ENCODE measurements at regions not wholly inside any gene's neighbourhood (a gene's known extent, or its start where the extent isn't known, plus 50 kb on each side); places are given as distances from the start of the nearest gene placed in this dataset.
"Not testable (repeated sequence)": the region's sequence is repeated elsewhere in the genome, so short reads cannot be mapped to it uniquely, and the experiment has no call there.

GRCh38 chr2:47964277-47964676, 58.0 kb upstream of the FBXO11 start:
- ATAC-seq (ENCODE audit: low read depth in 2 of 2) (no peak), DNase-seq (no peak)
- no peak overlapping the region for H3K4me3 Mint-ChIP-seq
- H3K36me3 Mint-ChIP-seq, result peaks cover 0 to 7% of the 10 kb centered on the region in 2 donors
- no peak overlapping the region for H3K27ac Mint-ChIP-seq
- peaks cover 16 to 38% (median 34%) of the 10 kb centered on the region in 3 donors for H3K27me3 Mint-ChIP-seq
- H3K9me3 Mint-ChIP-seq, result peaks cover 4 to 18% (median 10%) of the 10 kb centered on the region in 7 donors
- no peaks in the 10 kb centered on the region for H3K4me1 Mint-ChIP-seq

GRCh38 chr2:47964722-47965434, 58.6 kb upstream of the FBXO11 start:
- Mint-ChIP-seq H3K36me3 (peaks cover 0 to 7% of the 10 kb centered on the region in 2 donors), H3K27ac (no peak overlapping the region), H3K4me3 (no peak overlapping the region), H3K4me1 (no peaks in the 10 kb centered on the region), H3K27me3 (peaks cover 16 to 38% (median 34%) of the 10 kb centered on the region in 3 donors), H3K9me3 (peaks cover 4 to 18% (median 10%) of the 10 kb centered on the region in 7 donors)
- no peak for DNase-seq
- no peak for ATAC-seq (ENCODE audit: low read depth in 2 of 2)

- H3K27me3 Mint-ChIP-seq, result peaks cover 21 to 39% (median 27%) of the 10 kb centered on the region in 3 donors
- not testable (repeated sequence) for H3K9me3 Mint-ChIP-seq
Measured at GRCh38 chr2:47976728-47977127, 70.4 kb upstream of the FBXO11 start.

DNA sequence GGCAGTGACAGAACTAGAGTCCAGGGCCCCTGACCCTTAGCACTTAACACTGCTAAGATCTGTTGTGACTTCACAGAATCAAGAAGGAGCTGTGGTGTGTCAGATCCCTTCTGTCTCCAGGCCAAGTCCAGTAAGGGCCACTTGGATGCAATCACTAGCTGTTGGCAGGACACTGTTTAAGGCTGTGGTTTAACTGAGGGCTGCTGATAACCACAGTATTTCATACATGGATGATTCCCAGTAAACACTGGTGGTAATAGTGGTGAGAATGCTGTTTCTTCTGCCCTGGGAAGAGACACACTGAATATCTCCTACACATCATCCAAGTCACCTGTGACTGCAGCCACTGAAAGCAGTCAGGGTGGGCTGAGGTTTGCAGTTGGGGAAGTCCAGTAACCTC, 77.7 kb upstream of the FBXO11 start:
- peaks cover 0 to 10% (median 9%) of the 10 kb centered on the region in 3 donors for H3K4me1 Mint-ChIP-seq
- H3K4me3 Mint-ChIP-seq, result no peak overlapping the region
- no peaks in the 10 kb centered on the region for H3K36me3 Mint-ChIP-seq
- ATAC-seq (ENCODE audit: low read depth in 2 of 2) (no peak), DNase-seq (no peak)
- no peaks in the 10 kb centered on the region for H3K27me3 Mint-ChIP-seq
- peaks cover 0 to 13% (median 4%) of the 10 kb centered on the region in 7 donors for H3K9me3 Mint-ChIP-seq
- H3K27ac Mint-ChIP-seq, result no peak overlapping the region

More at GRCh38 chr2:47976728-47977127, 70.4 kb upstream of the FBXO11 start:
- ATAC-seq (ENCODE audit: low read depth in 2 of 2); H3K4me3 Mint-ChIP-seq; DNase-seq; H3K36me3 Mint-ChIP-seq; H3K4me1 Mint-ChIP-seq: not testable (repeated sequence)
- peak overlapping the region in 1 of 6 donors; percentile 68 for H3K27ac Mint-ChIP-seq

GRCh38 chr2:47990503-47990902, 84.2 kb upstream of the FBXO11 start:
- H3K9me3 Mint-ChIP-seq, result peaks cover 0 to 12% (median 3%) of the 10 kb centered on the region in 7 donors
- H3K27me3 Mint-ChIP-seq, result peaks cover 5 to 6% (median 6%) of the 10 kb centered on the region in 3 donors
- no peak for DNase-seq
- ATAC-seq (ENCODE audit: low read depth in 2 of 2), result no peak
- H3K4me1 Mint-ChIP-seq, result no peaks in the 10 kb centered on the region
- H3K36me3 Mint-ChIP-seq, result no peaks in the 10 kb centered on the region
- H3K4me3 Mint-ChIP-seq, result no peak overlapping the region
- no peak overlapping the region for H3K27ac Mint-ChIP-seq

- Mint-ChIP-seq H3K36me3 (no peaks in the 10 kb centered on the region), H3K27ac (no peak overlapping the region), H3K4me3 (no peak overlapping the region), H3K27me3 (peaks cover 6 to 14% (median 14%) of the 10 kb centered on the region in 3 donors), H3K4me1 (no peaks in the 10 kb centered on the region), H3K9me3 (no peaks in the 10 kb centered on the region)
- DNase-seq (no peak), ATAC-seq (ENCODE audit: low read depth in 2 of 2) (no peak)
Measured at GRCh38 chr2:47992671-47993070, 86.4 kb upstream of the FBXO11 start.

DNA sequence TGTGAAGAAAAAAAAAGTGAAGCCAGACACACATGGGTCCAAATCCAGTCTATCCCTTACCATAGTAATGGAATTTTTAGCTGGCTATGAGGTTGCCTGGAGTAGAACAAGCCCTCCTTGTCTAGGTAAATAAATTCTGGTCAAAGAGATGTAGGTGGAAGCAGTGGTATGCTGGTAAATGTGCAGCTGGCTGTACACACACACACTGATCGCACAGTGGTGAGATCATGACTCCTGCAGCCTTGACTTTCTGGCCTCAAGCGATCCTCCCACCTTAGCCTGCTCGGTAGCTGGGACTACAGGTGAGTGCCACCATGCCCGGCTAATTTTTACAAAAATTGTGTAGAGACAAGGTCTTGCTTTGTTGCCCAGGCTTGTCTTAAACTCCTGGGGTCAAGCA, 90.5 kb upstream of the FBXO11 start:
- H3K27me3 Mint-ChIP-seq, result peaks cover 6 to 14% (median 9%) of the 10 kb centered on the region in 3 donors
- peaks cover 0 to 2% (median 0%) of the 10 kb centered on the region in 7 donors for H3K9me3 Mint-ChIP-seq
- ATAC-seq (ENCODE audit: low read depth in 2 of 2), result no peak
- no peak overlapping the region for H3K27ac Mint-ChIP-seq
- H3K36me3 Mint-ChIP-seq, result no peaks in the 10 kb centered on the region
- no peak for DNase-seq
- H3K4me1 Mint-ChIP-seq, result no peaks in the 10 kb centered on the region
- no peak overlapping the region for H3K4me3 Mint-ChIP-seq

GRCh38 chr2:47999512-47999911, 93.2 kb upstream of the FBXO11 start:
- DNase-seq (no peak), ATAC-seq (ENCODE audit: low read depth in 2 of 2) (no peak)
- peaks cover 0 to 2% (median 0%) of the 10 kb centered on the region in 3 donors for H3K4me1 Mint-ChIP-seq
- H3K27ac Mint-ChIP-seq, result no peak overlapping the region
- H3K27me3 Mint-ChIP-seq, result peaks cover 6 to 14% (median 9%) of the 10 kb centered on the region in 3 donors
- H3K36me3 Mint-ChIP-seq, result no peaks in the 10 kb centered on the region
- H3K9me3 Mint-ChIP-seq, result peaks cover 0 to 2% (median 0%) of the 10 kb centered on the region in 7 donors
- H3K4me3 Mint-ChIP-seq, result no peak overlapping the region

- peaks cover 0 to 4% (median 3%) of the 10 kb centered on the region in 3 donors for H3K27me3 Mint-ChIP-seq
- ATAC-seq (ENCODE audit: low read depth in 2 of 2), result no peak
- DNase-seq, result no peak
- no peaks in the 10 kb centered on the region for H3K36me3 Mint-ChIP-seq
- peaks cover 0 to 2% (median 0%) of the 10 kb centered on the region in 3 donors for H3K4me1 Mint-ChIP-seq
- peaks cover 0 to 6% (median 3%) of the 10 kb centered on the region in 7 donors for H3K9me3 Mint-ChIP-seq
- H3K4me3 Mint-ChIP-seq, result no peak overlapping the region
- H3K27ac Mint-ChIP-seq, result no peak overlapping the region
Measured at GRCh38 chr2:48001498-48001897, 95.2 kb upstream of the FBXO11 start.

DNA sequence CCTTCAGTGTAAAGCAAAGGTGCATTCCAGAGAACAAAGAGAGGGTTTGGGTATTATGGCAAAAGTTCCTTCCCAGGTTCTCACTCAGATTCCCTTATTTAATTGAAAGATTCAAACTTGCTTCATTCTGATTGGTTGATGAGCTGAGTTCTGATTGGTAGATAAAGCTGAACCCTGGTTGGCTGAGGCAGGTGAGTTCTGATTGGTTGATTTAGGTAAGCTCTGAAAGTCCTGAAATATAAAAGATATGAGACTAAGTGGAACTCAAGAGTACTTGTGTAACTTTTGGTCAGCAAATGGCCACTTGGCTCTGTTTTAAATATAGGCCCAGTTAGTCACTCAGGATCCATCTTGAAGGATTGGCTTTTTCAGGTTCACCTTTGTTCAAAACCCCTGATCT, 99.8 kb upstream of the FBXO11 start:
- no peak overlapping the region for H3K27ac Mint-ChIP-seq
- H3K4me1 Mint-ChIP-seq, result peaks cover 0 to 2% (median 0%) of the 10 kb centered on the region in 3 donors
- peaks cover 0 to 13% (median 4%) of the 10 kb centered on the region in 7 donors for H3K9me3 Mint-ChIP-seq
- peaks cover 0 to 5% of the 10 kb centered on the region in 2 donors for H3K36me3 Mint-ChIP-seq
- DNase-seq (no peak), ATAC-seq (ENCODE audit: low read depth in 2 of 2) (no peak)
- no peak overlapping the region for H3K4me3 Mint-ChIP-seq
- H3K27me3 Mint-ChIP-seq, result peaks cover 0 to 9% (median 5%) of the 10 kb centered on the region in 3 donors

DNA sequence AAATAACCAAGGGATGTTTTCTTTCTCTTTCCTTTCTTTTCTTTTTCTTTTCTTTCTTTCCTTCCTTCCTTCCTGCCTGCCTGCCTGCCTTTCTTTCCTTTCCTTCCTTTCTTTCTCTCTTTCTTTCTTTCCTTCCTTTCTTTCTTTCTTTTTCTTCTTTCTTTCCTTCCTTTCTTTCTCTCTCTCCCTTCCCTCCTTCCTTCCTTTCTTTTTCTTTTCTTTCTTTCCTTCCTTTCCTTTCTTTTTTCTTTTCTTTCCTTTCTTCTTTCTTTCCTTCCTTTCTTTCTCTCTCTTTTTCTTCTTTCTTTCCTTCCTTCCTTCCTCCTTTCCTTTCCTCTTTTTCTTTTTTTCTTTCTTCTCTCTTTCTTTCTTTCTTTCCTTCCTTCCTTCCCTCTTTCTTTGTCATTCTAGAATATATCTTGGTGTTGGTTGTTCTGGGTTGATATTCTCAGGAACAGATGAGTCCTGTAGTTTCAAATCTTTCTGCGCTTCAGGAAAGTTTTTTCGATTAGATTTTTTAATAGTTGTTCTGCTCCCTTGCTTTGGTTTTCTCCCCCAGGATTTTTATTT, 101.5 kb upstream of the FBXO11 start:
- H3K9me3 Mint-ChIP-seq, result peaks cover 0 to 13% (median 4%) of the 10 kb centered on the region in 7 donors
- H3K27ac Mint-ChIP-seq, result no peak overlapping the region
- no peak overlapping the region for H3K4me3 Mint-ChIP-seq
- peaks cover 0 to 5% of the 10 kb centered on the region in 2 donors for H3K36me3 Mint-ChIP-seq
- peaks cover 0 to 12% (median 5%) of the 10 kb centered on the region in 3 donors for H3K27me3 Mint-ChIP-seq
- DNase-seq (no peak), ATAC-seq (ENCODE audit: low read depth in 2 of 2) (no peak)
- H3K4me1 Mint-ChIP-seq, result peaks cover 0 to 2% (median 0%) of the 10 kb centered on the region in 3 donors

DNA sequence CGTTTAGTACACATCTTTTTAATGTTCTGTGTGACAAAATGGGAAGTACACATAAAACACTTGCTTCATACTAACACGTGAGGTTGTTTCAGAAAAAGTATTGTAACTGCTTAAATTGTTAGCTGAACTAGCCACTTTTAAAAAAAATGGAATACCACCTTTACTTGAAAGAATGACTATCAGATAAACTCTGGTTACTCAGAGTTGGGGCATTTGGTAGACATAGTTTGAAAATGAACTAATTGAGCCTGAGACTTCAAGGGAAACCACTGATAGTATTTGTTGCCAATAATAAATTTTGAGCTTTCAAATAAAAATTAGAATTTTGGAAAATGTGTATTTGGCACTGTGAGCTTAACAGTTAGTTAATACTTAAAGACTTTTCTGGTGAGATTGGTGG, 103.0 kb upstream of the FBXO11 start:
- H3K4me3 Mint-ChIP-seq, result no peak overlapping the region
- H3K4me1 Mint-ChIP-seq, result no peaks in the 10 kb centered on the region
- H3K27me3 Mint-ChIP-seq, result peaks cover 2 to 13% (median 5%) of the 10 kb centered on the region in 3 donors
- no peak overlapping the region for H3K27ac Mint-ChIP-seq
- ATAC-seq (ENCODE audit: low read depth in 2 of 2), result no peak
- H3K9me3 Mint-ChIP-seq, result peaks cover 0 to 13% (median 4%) of the 10 kb centered on the region in 7 donors
- peaks cover 0 to 5% of the 10 kb centered on the region in 2 donors for H3K36me3 Mint-ChIP-seq
- DNase-seq, result no peak

DNA sequence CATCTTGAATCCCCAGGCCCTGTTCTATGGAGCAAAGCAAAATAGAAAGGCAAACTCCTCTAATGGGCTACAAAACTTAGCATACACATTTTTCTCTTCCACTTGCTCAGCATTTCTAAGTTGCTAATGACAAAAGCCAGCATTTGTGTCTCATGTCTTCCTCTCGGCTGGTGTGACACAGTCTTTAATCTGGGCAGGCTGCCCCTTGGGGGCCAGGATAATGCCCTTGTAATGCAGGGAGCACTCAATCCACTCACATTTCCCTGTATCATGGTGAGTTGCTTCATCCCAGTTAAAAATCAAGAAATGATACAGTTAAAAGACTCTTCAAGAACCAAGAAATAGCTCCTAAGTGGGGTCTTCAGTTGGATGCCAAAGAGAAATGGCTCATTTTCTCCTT, 109.1 kb upstream of the FBXO11 start:
- H3K4me1 Mint-ChIP-seq, result no peaks in the 10 kb centered on the region
- H3K27ac Mint-ChIP-seq, result no peak overlapping the region
- DNase-seq (no peak), ATAC-seq (ENCODE audit: low read depth in 2 of 2) (no peak)
- H3K27me3 Mint-ChIP-seq, result peaks cover 18 to 24% (median 23%) of the 10 kb centered on the region in 3 donors
- peaks cover 0 to 7% of the 10 kb centered on the region in 2 donors for H3K36me3 Mint-ChIP-seq
- peaks cover 2 to 9% (median 6%) of the 10 kb centered on the region in 7 donors for H3K9me3 Mint-ChIP-seq
- no peak overlapping the region for H3K4me3 Mint-ChIP-seq

Data from naive B cell (primary cell).